Mesodermal cell (in vitro differentiated cells): ENCODE measurements at regions not wholly inside any gene's neighbourhood (a gene's known extent, or its start where the extent isn't known, plus 50 kb on each side); places are given as distances from the start of the nearest gene placed in this dataset.
"Not testable (repeated sequence)": the region's sequence is repeated elsewhere in the genome, so short reads cannot be mapped to it uniquely, and the experiment has no call there.

Experiments
- H3K27ac ChIP-seq: 2 replicates; pipeline ENCODE4 v1.7.0; 2013; ENCODE audit warnings: mild to moderate bottlenecking, low read depth, low read length, moderate library complexity; ENCODE audit not compliant: severe bottlenecking
- H3K36me3 ChIP-seq: 2 replicates; pipeline ENCODE4 v1.7.1; 2013; ENCODE audit warnings: mild to moderate bottlenecking, low read length, moderate library complexity; ENCODE audit not compliant: control insufficient read depth, insufficient read depth
- H3K4me1 ChIP-seq: one replicate; pipeline ENCODE4 v1.7.1; 2013; ENCODE audit warnings: mild to moderate bottlenecking, low read length; ENCODE audit not compliant: insufficient read depth, control insufficient read depth, poor library complexity, severe bottlenecking
- H3K4me3 ChIP-seq: 2 replicates; pipeline ENCODE4 v1.7.0; 2013; ENCODE audit warnings: low read length, control low read depth, mild to moderate bottlenecking; ENCODE audit not compliant: insufficient read depth, poor library complexity, severe bottlenecking; ENCODE audit errors: extremely low read depth
- H3K9me3 ChIP-seq: 2 replicates; pipeline ENCODE4 v1.7.1; 2013; ENCODE audit warnings: mild to moderate bottlenecking, low read length, moderate library complexity; ENCODE audit not compliant: control insufficient read depth
- WGBS, 2 experiments: methylation state at CpG; one replicate each; pipeline ENCODE4 v1.1.5; 2013; ENCODE audit warnings: missing lambda C conversion rate in 2 of 2; ENCODE audit not compliant: insufficient coverage in 2 of 2; 5-methylcytosine and 5-hydroxymethylcytosine counted together

GRCh38 chr13:80706164-80706471 lies 365.2 kb upstream of the SPRY2 start:
- no peak overlapping the region for H3K27ac ChIP-seq
- no peaks in the 10 kb centered on the region for H3K36me3 ChIP-seq
- no peaks in the 10 kb centered on the region for H3K9me3 ChIP-seq
- no peak overlapping the region for H3K4me3 ChIP-seq
- H3K4me1 ChIP-seq = no peaks in the 10 kb centered on the region
- 86 to 100% methylated on average over 2 of the region's 10 CpGs for WGBS, 2 experiments

GRCh38 chr13:80705371-80706163 lies 364.6 kb upstream of the SPRY2 start:
- 86 to 98% methylated on average over 7 to 8 of the region's 30 CpGs for WGBS, 2 experiments
- H3K9me3 ChIP-seq = no peaks in the 10 kb centered on the region

GRCh38 chr13:80704369-80704768 lies 363.4 kb upstream of the SPRY2 start:
- Histone ChIP-seq H3K4me3 (no peak overlapping the region), H3K36me3 (no peaks in the 10 kb centered on the region), H3K27ac (no peak overlapping the region), H3K9me3 (no peaks in the 10 kb centered on the region), H3K4me1 (no peaks in the 10 kb centered on the region)
- 95 to 100% methylated on average over 3 to 7 of the region's 20 CpGs for WGBS, 2 experiments

More at GRCh38 chr13:80705371-80706163, 364.6 kb upstream of the SPRY2 start:
- Histone ChIP-seq H3K4me3 (no peak overlapping the region), H3K27ac (no peak overlapping the region), H3K4me1 (no peaks in the 10 kb centered on the region), H3K36me3 (no peaks in the 10 kb centered on the region)

- H3K4me1 ChIP-seq = no peaks in the 10 kb centered on the region
- H3K9me3 ChIP-seq = no peaks in the 10 kb centered on the region
- no peaks in the 10 kb centered on the region for H3K36me3 ChIP-seq
- WGBS, 2 experiments = no CpG with 5 or more reads among the region's 1 CpG
- H3K4me3 ChIP-seq = no peak overlapping the region
- H3K27ac ChIP-seq = no peak overlapping the region
Observed at GRCh38 chr13:80695841-80696240, 354.9 kb upstream of the SPRY2 start.

- H3K4me1 ChIP-seq, H3K9me3 ChIP-seq, H3K27ac ChIP-seq, H3K4me3 ChIP-seq, H3K36me3 ChIP-seq: not testable (repeated sequence)
- WGBS, 2 experiments = 33% methylated on average over 1 of the region's 2 CpGs; no CpG with 5 or more reads in 1 of the 2 experiments
Observed at GRCh38 chr13:80691814-80692213, 350.9 kb upstream of the SPRY2 start.

- WGBS, 2 experiments = 81 to 97% methylated on average over 3 of the region's 3 CpGs
- H3K36me3 ChIP-seq = no peaks in the 10 kb centered on the region
- no peaks in the 10 kb centered on the region for H3K9me3 ChIP-seq
- H3K4me1 ChIP-seq = peaks cover 7% of the 10 kb centered on the region
- no peak overlapping the region for H3K4me3 ChIP-seq
- no peak overlapping the region for H3K27ac ChIP-seq
Observed at GRCh38 chr13:80690208-80690607, 349.3 kb upstream of the SPRY2 start.

- H3K4me3 ChIP-seq = no peak overlapping the region
- H3K9me3 ChIP-seq = no peaks in the 10 kb centered on the region
- H3K36me3 ChIP-seq = no peaks in the 10 kb centered on the region
- no peak overlapping the region for H3K27ac ChIP-seq
- H3K4me1 ChIP-seq = peaks cover 7% of the 10 kb centered on the region
Observed at GRCh38 chr13:80688593-80688992, 347.7 kb upstream of the SPRY2 start.

GRCh38 chr13:80685942-80686341 lies 345.0 kb upstream of the SPRY2 start:
- no peaks in the 10 kb centered on the region for H3K9me3 ChIP-seq
- H3K4me3 ChIP-seq = no peak overlapping the region
- peaks cover 7% of the 10 kb centered on the region for H3K4me1 ChIP-seq
- no peaks in the 10 kb centered on the region for H3K36me3 ChIP-seq
- no CpG with 5 or more reads among the region's 1 CpG for WGBS, 2 experiments
- no peak overlapping the region for H3K27ac ChIP-seq

- H3K27ac ChIP-seq = no peak overlapping the region
- 33 to 38% methylated on average over 1 of the region's 2 CpGs for WGBS, 2 experiments
- H3K9me3 ChIP-seq = no peaks in the 10 kb centered on the region
- H3K4me3 ChIP-seq = no peak overlapping the region
- H3K4me1 ChIP-seq = peaks cover under 1% of the 10 kb centered on the region
- H3K36me3 ChIP-seq = no peaks in the 10 kb centered on the region
Observed at GRCh38 chr13:80684217-80684991, 343.5 kb upstream of the SPRY2 start.

GRCh38 chr13:80680786-80681366 lies 339.9 kb upstream of the SPRY2 start:
- Histone ChIP-seq H3K9me3 (no peaks in the 10 kb centered on the region), H3K4me3 (no peak overlapping the region), H3K27ac (no peak overlapping the region), H3K4me1 (no peaks in the 10 kb centered on the region), H3K36me3 (no peaks in the 10 kb centered on the region)
- WGBS, 2 experiments = no CpG with 5 or more reads among the region's 1 CpG

- H3K36me3 ChIP-seq = no peaks in the 10 kb centered on the region
- no peaks in the 10 kb centered on the region for H3K9me3 ChIP-seq
- 100% methylated on average over 1 of the region's 1 CpG; no CpG with 5 or more reads in 1 of the 2 experiments for WGBS, 2 experiments
- H3K27ac ChIP-seq = no peak overlapping the region
- no peaks in the 10 kb centered on the region for H3K4me1 ChIP-seq
- no peak overlapping the region for H3K4me3 ChIP-seq
Observed at GRCh38 chr13:80679423-80679822, 338.5 kb upstream of the SPRY2 start.
